ENCODE measurements at regions not wholly inside any gene's neighbourhood (a gene's known extent, or its start where the extent isn't known, plus 50 kb on each side); places are given as distances from the start of the nearest gene placed in this dataset.

DNA sequence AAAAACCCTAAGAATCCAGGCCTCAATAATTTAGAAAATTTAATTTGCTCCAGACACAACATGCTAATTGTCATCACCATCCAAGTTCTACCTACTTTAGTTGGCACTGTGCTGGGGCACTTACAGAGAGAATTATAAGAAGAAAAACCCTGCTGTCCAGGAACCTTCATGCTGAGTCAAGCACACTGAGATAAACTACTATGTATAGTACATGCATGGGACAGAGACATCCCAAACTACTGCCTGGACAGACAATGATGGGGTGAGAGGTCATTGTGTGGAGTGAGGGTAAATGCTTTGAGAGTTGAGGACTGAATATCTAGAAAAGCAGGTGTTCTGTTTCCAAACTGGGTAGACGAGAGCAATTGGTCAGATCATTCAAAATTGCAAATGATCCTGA is 135.3 kb upstream of the CTTNBP2NL start:
- in situ Hi-C loops (cut with HindIII; ENCODE audit: low sequenced_read_pairs), result no loop called here

- in situ Hi-C loops (cut with HindIII; ENCODE audit: low sequenced_read_pairs), result no loop called here
Observed at GRCh38 chr1:112262316-112262715, 133.7 kb upstream of the CTTNBP2NL start.

GRCh38 chr1:112263042-112263441 is 133.0 kb upstream of the CTTNBP2NL start:
- in situ Hi-C loops (cut with HindIII; ENCODE audit: low sequenced_read_pairs), result no loop called here

DNA sequence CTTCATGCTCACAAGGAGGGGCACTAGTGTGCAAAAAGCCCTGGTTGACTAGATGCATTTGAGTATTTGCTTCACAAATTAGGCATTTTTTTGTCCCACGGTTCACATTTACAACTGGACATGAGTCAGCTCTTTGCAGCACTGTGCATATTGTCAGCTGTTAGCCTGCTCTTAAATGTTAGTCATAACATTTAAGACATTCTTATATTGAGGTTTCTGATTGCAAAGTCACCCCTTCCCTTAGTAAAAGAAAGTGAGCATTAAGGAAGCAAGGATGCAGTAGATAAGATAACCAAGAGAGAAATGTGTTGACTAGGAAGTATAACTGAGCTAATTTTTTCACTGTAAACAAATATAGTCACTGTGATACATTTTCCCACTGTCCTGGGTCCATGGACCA is 132.6 kb upstream of the CTTNBP2NL start:
- in situ Hi-C loops (cut with HindIII; ENCODE audit: low sequenced_read_pairs), result no loop called here

GRCh38 chr1:112264010-112264409 is 132.0 kb upstream of the CTTNBP2NL start:
- in situ Hi-C loops (cut with HindIII; ENCODE audit: low sequenced_read_pairs), result no loop called here

GRCh38 chr1:112264553-112264952 is 131.5 kb upstream of the CTTNBP2NL start:
- in situ Hi-C loops (cut with HindIII; ENCODE audit: low sequenced_read_pairs), result no loop called here

GRCh38 chr1:112265931-112266330 is 130.1 kb upstream of the CTTNBP2NL start:
- in situ Hi-C loops (cut with HindIII; ENCODE audit: low sequenced_read_pairs), result no loop called here

GRCh38 chr1:112267206-112267605 is 128.8 kb upstream of the CTTNBP2NL start:
- in situ Hi-C loops (cut with HindIII; ENCODE audit: low sequenced_read_pairs), result no loop called here

DNA sequence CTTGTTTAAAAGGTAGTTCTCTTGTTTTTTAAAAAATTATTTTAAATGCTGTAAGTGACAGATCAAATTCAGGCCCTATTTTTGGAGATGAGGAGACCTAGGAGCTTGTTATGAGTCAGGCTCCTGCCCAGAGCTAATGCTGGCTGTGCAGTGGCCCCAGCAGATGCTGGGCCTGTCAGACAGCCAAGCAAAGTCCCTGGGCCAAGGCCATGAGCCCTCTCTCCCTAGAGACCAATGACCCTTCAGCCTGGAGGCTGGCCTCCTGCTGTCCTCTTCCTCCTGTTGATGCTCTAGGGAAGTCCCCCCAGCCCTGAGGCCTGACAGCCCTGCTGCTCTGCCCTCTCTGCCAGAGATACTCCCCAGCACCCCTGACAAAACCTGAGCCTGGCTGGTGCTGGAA is 128.1 kb upstream of the CTTNBP2NL start:
- in situ Hi-C loops (cut with HindIII; ENCODE audit: low sequenced_read_pairs), result no loop called here

DNA sequence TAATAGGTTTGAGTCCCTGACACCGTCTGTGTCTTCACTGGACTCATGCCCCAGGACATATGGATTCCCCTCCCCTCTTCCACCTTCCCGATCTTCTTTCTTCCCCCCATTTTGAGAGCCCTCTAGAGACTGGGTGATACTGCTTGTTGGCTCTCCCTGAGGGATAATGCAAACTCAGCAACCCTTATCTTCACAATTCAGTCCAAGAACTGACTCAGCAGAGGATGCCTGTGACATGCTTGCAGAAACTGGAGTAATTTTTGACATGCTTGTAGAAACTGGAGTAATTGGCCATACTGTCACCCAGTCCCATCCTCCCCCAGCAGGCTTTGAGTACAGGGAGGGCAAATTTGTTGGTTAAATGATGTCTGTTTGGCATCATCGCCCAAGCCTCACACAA is 127.6 kb upstream of the CTTNBP2NL start:
- in situ Hi-C loops (cut with HindIII; ENCODE audit: low sequenced_read_pairs), result no loop called here

DNA sequence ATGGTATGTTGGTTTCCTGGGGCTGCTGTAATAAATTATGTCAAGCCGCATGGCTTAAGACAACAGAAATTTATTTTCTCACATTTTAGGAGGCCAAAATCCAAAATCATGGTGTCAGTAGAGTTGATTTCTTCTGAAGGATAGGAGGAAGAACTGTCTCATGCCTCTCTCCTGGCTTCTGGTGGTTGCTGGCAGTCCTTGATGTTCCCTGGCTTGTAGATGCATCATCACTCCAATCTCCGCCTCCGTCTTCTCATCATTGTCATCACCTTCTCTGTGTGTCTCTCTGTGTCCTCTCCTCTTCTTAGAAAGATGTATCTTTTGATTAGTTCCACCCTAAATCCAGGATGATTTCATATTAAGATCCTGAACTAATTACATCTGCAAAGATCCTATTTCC is 124.7 kb upstream of the CTTNBP2NL start:
- in situ Hi-C loops (cut with HindIII; ENCODE audit: low sequenced_read_pairs), result no loop called here

DNA sequence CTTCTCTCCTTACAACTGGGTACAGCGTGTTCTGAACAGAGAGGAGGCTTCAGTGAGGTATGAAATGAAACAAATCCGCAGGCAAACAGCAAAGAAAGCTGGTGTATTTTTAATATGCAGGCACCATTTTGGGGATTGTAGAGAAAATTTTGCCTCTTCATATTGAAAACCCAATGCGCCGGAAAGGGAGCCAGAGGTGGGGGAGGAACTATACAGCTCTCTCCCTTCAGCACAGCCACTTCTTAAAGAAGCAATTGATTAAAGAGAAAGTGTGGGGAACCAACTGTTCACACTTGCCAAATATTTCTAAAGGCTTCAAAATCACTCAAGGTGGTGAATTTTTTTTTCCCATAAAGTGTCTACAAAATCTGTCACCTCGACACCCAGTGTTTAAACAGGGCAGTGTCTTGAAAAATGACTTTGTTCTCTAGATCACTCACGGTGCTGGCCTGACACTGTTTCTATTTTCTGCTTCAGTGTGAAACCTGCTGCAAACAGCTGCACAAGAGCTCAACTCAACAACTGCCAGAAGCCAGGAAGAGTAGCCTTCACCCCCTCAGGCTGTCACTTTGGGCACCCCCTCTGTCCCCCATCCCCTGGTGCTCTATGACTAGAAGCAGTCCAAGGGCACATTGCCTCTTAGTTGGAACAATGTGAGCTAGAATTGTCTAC is 123.8 kb upstream of the CTTNBP2NL start:
- in situ Hi-C loops (cut with HindIII; ENCODE audit: low sequenced_read_pairs), result no loop called here

DNA sequence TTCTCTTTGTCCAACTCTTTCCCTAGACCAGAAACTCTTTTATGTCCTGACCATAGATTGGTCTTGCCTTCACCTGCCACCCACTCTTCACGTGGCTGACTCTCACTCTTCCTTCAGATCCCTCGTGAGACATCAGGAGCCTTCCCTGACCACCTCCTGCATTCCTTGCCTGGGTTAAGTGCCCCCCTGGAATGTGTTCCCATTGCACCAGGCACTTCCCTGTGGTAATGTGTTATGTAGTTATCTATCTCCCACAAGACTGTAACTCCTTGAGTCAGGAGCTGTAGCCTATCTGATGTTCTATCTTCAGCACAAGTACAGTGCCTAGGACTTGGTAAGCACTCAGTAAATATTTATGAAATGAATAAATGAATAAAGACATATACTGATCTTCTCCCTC is 111.2 kb upstream of the CTTNBP2NL start:
- in situ Hi-C loops (cut with HindIII; ENCODE audit: low sequenced_read_pairs), result no loop called here

- in situ Hi-C loops (cut with HindIII; ENCODE audit: low sequenced_read_pairs), result no loop called here
Observed at GRCh38 chr1:112285316-112285715, 110.7 kb upstream of the CTTNBP2NL start.

- in situ Hi-C loops (cut with HindIII; ENCODE audit: low sequenced_read_pairs), result no loop called here
Observed at GRCh38 chr1:112285746-112286145, 110.3 kb upstream of the CTTNBP2NL start.

DNA sequence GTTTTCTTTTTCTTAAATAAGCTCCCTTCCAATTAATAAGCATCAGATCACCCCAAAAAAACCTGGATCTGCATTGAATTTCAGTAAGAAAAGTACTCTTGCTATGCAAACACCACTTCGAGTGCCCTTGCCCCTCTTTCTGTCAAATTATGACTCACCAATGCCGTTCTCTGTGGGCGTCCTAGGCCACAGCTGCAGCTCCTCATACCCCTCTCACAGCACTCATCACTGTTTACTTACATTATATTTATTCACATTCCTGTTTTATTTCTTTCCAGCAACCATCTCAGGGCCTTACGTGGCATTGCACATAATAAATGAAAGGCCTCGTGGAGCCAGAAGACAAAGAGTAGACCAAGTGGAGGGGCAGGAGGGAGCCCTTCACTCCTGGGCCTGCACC is 99.1 kb upstream of the CTTNBP2NL start:
- in situ Hi-C loops (cut with HindIII; ENCODE audit: low sequenced_read_pairs), result no loop called here

DNA sequence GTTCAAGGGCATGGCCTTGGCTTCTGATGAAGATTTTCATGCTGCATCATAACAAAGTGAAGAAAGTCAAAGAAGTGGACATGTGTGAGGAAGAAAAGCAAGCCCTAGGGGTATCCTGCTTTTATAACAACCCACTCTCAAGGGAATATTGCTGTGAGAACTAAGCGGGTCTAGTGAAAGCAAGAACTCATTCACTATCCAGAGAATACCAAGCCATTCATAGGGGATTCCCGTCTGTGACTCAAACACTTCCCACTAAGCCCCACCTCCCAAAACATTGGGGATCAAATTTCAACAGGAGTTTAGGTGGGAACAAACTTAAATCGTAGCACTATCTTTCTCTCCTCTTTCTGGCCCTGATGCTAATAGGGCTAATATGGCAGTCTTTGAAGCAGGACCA is 98.5 kb upstream of the CTTNBP2NL start:
- in situ Hi-C loops (cut with HindIII; ENCODE audit: low sequenced_read_pairs), result no loop called here

DNA sequence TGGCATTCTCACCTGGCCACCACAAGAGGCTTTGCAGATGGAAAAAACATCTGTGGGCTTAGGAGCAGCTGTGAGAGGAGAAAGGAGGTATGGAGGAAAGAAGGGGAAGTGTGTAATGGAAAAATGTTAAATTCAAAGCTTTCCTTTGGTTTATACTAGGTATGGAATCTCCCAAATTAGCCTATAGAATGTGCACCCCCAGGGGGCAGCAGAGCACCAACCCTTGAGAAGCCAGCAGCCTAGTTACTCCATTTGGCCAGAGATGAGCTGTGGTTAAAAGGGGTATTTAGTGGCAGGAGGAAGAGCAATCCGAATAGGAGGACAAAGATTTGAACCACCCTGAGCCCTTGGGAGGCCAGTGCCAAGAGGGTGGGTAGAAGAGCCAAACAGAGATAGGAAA is 97.5 kb upstream of the CTTNBP2NL start:
- in situ Hi-C loops (cut with HindIII; ENCODE audit: low sequenced_read_pairs), result no loop called here

- in situ Hi-C loops (cut with HindIII; ENCODE audit: low sequenced_read_pairs), result no loop called here
Observed at GRCh38 chr1:112304126-112304525, 91.9 kb upstream of the CTTNBP2NL start.

DNA sequence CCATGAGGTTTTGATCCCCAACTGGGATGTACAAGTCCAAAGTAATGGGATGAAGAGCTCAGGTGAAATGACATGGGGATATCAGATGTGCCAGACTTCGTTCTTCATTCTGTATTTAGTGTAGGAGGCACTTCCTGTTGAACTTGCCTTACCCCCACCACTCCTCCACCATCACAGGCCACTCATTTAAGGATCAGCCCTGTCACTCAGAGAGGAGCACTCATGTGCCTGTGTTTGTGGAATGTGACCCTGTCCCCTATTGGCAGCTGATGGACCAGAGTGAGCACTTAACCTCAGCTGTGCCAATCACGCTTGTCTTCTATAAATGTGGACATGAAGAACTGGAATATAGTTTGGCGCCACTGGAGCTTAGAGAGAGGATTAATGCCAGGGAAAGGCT is 91.4 kb upstream of the CTTNBP2NL start:
- in situ Hi-C loops (cut with HindIII; ENCODE audit: low sequenced_read_pairs), result no loop called here

- in situ Hi-C loops (cut with HindIII; ENCODE audit: low sequenced_read_pairs), result no loop called here
Observed at GRCh38 chr1:112307930-112308591, 88.0 kb upstream of the CTTNBP2NL start.

- in situ Hi-C loops (cut with HindIII; ENCODE audit: low sequenced_read_pairs), result no loop called here
Observed at GRCh38 chr1:112308716-112309115, 87.3 kb upstream of the CTTNBP2NL start.

- in situ Hi-C loops (cut with HindIII; ENCODE audit: low sequenced_read_pairs), result no loop called here
Observed at GRCh38 chr1:112309499-112309898, 86.5 kb upstream of the CTTNBP2NL start.

Measured in DLD1 (cell line).